ENCODE measurements at regions not wholly inside any gene's neighbourhood (a gene's known extent, or its start where the extent isn't known, plus 50 kb on each side); places are given as distances from the start of the nearest gene placed in this dataset.
A peak's percentile ranks its signal among the peaks of the same experiment; 100 is the strongest.

- H3K4me3 ChIP-seq (ENCODE audit: low read length) = no peak overlapping the region
- no peak for TF ChIP-seq CTCF (conservative IDR thresholded peaks at IDR 0.05; ENCODE audit: low read length)
- no peak for DNase-seq (ENCODE audit: low read depth)
Observed at GRCh38 chr9:110087605-110088004, 120.4 kb downstream of the C9orf152 start.

- no peak for DNase-seq (ENCODE audit: low read depth)
- H3K4me3 ChIP-seq (ENCODE audit: low read length) = no peak overlapping the region
- TF ChIP-seq CTCF (conservative IDR thresholded peaks at IDR 0.05; ENCODE audit: low read length) = no peak
Observed at GRCh38 chr9:110088099-110088498, 119.9 kb downstream of the C9orf152 start.

GRCh38 chr9:110089681-110090370 is 118.1 kb downstream of the C9orf152 start:
- DNase-seq (ENCODE audit: low read depth) = no peak
- H3K4me3 ChIP-seq (ENCODE audit: low read length) = no peak overlapping the region
- no peak for TF ChIP-seq CTCF (conservative IDR thresholded peaks at IDR 0.05; ENCODE audit: low read length)

- H3K4me3 ChIP-seq (ENCODE audit: low read length) = no peak overlapping the region
- no peak for TF ChIP-seq CTCF (conservative IDR thresholded peaks at IDR 0.05; ENCODE audit: low read length)
- DNase-seq (ENCODE audit: low read depth) = no peak
Observed at GRCh38 chr9:110092792-110093191, 115.2 kb downstream of the C9orf152 start.

- no peak for TF ChIP-seq CTCF (conservative IDR thresholded peaks at IDR 0.05; ENCODE audit: low read length)
- no peak for DNase-seq (ENCODE audit: low read depth)
Observed at GRCh38 chr9:110093417-110093816, 114.5 kb downstream of the C9orf152 start.

GRCh38 chr9:110093871-110094270 is 114.1 kb downstream of the C9orf152 start:
- TF ChIP-seq CTCF (conservative IDR thresholded peaks at IDR 0.05; ENCODE audit: low read length) = no peak
- H3K4me3 ChIP-seq (ENCODE audit: low read length) = no peak overlapping the region
- DNase-seq (ENCODE audit: low read depth) = no peak

More at GRCh38 chr9:110093417-110093816, 114.5 kb downstream of the C9orf152 start:
- H3K4me3 ChIP-seq (ENCODE audit: low read length) = no peak overlapping the region

GRCh38 chr9:110095161-110095595 is 112.8 kb downstream of the C9orf152 start:
- no peak for TF ChIP-seq CTCF (conservative IDR thresholded peaks at IDR 0.05; ENCODE audit: low read length)
- DNase-seq (ENCODE audit: low read depth) = peak; percentile 41
- H3K4me3 ChIP-seq (ENCODE audit: low read length) = no peak overlapping the region
